PC-3 (cell line): ENCODE measurements at regions not wholly inside any gene's neighbourhood (a gene's known extent, or its start where the extent isn't known, plus 50 kb on each side); places are given as distances from the start of the nearest gene placed in this dataset.

Experiments used
- CTCF ChIP-seq: fragments of 300-600 bp; sonication (generic); conservative IDR thresholded peaks from 2 replicates; pipeline ENCODE4 v1.5.1; 2017; ENCODE audit warnings: antibody characterized with exemption, low read depth, mild to moderate bottlenecking, low read length
- EZH2 ChIP-seq: fragments of 300-600 bp; sonication (generic); IDR thresholded peaks from one replicate; pipeline ENCODE4 v1.6.1; 2017; ENCODE audit warnings: antibody characterized with exemption, mild to moderate bottlenecking, low read length; ENCODE audit not compliant: unreplicated experiment

GRCh38 chr14:46404865-46405811, 246.4 kb downstream of the RPL10L start:
- no peak for TF ChIP-seq CTCF
- TF ChIP-seq EZH2, result no peak
